ENCODE measurements at regions not wholly inside any gene's neighbourhood (a gene's known extent, or its start where the extent isn't known, plus 50 kb on each side); places are given as distances from the start of the nearest gene placed in this dataset.
A peak's percentile ranks its signal among the peaks of the same experiment; 100 is the strongest.

- intact Hi-C loops (cut with DNase I): loop anchor here in 1 of 2 donors (10.0 kb wide), 1 partner anchor 260 kb away; no protein-coding TSS in a partner anchor
- ATAC-seq: peak in 1 of 2 donors; percentile 31
- DNase-seq: no peak
Observed at GRCh38 chr18:31244771-31245394, 73.1 kb upstream of the DSG1 start.

GRCh38 chr18:31245820-31246219, 72.1 kb upstream of the DSG1 start:
- DNase-seq (no peak), ATAC-seq (no peak)

GRCh38 chr18:31246460-31246859, 71.5 kb upstream of the DSG1 start:
- DNase-seq (no peak), ATAC-seq (no peak)
- intact Hi-C loops (cut with DNase I): loop anchor here in 1 of 2 donors (10.0 kb wide), 1 partner anchor 258 kb away; no protein-coding TSS in a partner anchor

More at GRCh38 chr18:31245820-31246219, 72.1 kb upstream of the DSG1 start:
- intact Hi-C loops (cut with DNase I): loop anchor here in 1 of 2 donors (10.0 kb wide), 1 partner anchor 259 kb away; no protein-coding TSS in a partner anchor

- ATAC-seq (peak; percentile 48 to 88), DNase-seq (no peak)
- intact Hi-C loops (cut with DNase I): loop anchor here in 1 of 2 donors (10.0 kb wide), 1 partner anchor 257 kb away; no protein-coding TSS in a partner anchor
Observed at GRCh38 chr18:31247574-31248199, 70.3 kb upstream of the DSG1 start.

- intact Hi-C loops (cut with DNase I): loop anchor here in 1 of 2 donors (10.0 kb wide), 1 partner anchor 256 kb away; no protein-coding TSS in a partner anchor
- ATAC-seq (peak in 1 of 2 donors; percentile 43), DNase-seq (no peak)
Observed at GRCh38 chr18:31248783-31249521, 69.0 kb upstream of the DSG1 start.

GRCh38 chr18:31250902-31251301, 67.1 kb upstream of the DSG1 start:
- intact Hi-C loops (cut with DNase I): loop anchor here in 1 of 2 donors (10.0 kb wide), 1 partner anchor 156 kb away; no protein-coding TSS in a partner anchor
- no peak for DNase-seq
- no peak for ATAC-seq

GRCh38 chr18:31252522-31252921, 65.4 kb upstream of the DSG1 start:
- intact Hi-C loops (cut with DNase I): loop anchor here in 1 of 2 donors (10.0 kb wide), 1 partner anchor 158 kb away; no protein-coding TSS in a partner anchor
- DNase-seq: no peak
- ATAC-seq: no peak

- intact Hi-C loops (cut with DNase I): loop anchor here in 1 of 2 donors (10.0 kb wide), 1 partner anchor 161 kb away; no protein-coding TSS in a partner anchor
- no peak for DNase-seq
Observed at GRCh38 chr18:31255953-31256352, 62.0 kb upstream of the DSG1 start.

GRCh38 chr18:31258789-31259188, 59.2 kb upstream of the DSG1 start:
- ATAC-seq: no peak
- intact Hi-C loops (cut with DNase I): loop anchor here in 1 of 2 donors (10.0 kb wide), 1 partner anchor 164 kb away; no protein-coding TSS in a partner anchor
- no peak for DNase-seq

More at GRCh38 chr18:31255953-31256352, 62.0 kb upstream of the DSG1 start:
- no peak for ATAC-seq

- no peak for DNase-seq
- intact Hi-C loops (cut with DNase I): no loop called here
- ATAC-seq: peak; percentile 41 to 88
Observed at GRCh38 chr18:31261792-31262582, 56.0 kb upstream of the DSG1 start.

GRCh38 chr18:31267823-31268481, 50.0 kb upstream of the DSG1 start:
- ATAC-seq (no peak), DNase-seq (no peak)
- intact Hi-C loops (cut with DNase I): no loop called here

Measured in left cardiac atrium (tissue), 4 donors.